ENCODE measurements at regions not wholly inside any gene's neighbourhood (a gene's known extent, or its start where the extent isn't known, plus 50 kb on each side); places are given as distances from the start of the nearest gene placed in this dataset.

GRCh38 chr10:16049050-16049449 lies 188.7 kb upstream of the MINDY3 start:
- TF ChIP-seq POLR2A (IDR thresholded peaks at IDR 0.05; ENCODE audit: low read depth, low read length) (no peak), CTCF (conservative IDR thresholded peaks at IDR 0.05; ENCODE audit: low read depth, low read length) (no peak), RAD21 (IDR thresholded peaks at IDR 0.05; ENCODE audit: low read length) (no peak), BHLHE40 (IDR thresholded peaks at IDR 0.05; ENCODE audit: low read depth, low read length) (no peak), RCOR1 (IDR thresholded peaks at IDR 0.05; ENCODE audit: insufficient replicate concordance, low read length) (no peak), RFX5 (IDR thresholded peaks at IDR 0.05; ENCODE audit: low read depth, low read length) (no peak), SMC3 (IDR thresholded peaks at IDR 0.05; ENCODE audit: low read depth, low read length) (no peak), CEBPB (IDR thresholded peaks at IDR 0.05; ENCODE audit: low read depth, low read length) (no peak), MXI1 (IDR thresholded peaks at IDR 0.05; ENCODE audit: borderline replicate concordance, low read depth, low read length) (no peak), MAFK (IDR thresholded peaks at IDR 0.05; ENCODE audit: low read depth, low read length) (no peak), FOS (IDR thresholded peaks at IDR 0.05; ENCODE audit: low read depth, low read length) (no peak), MAZ (IDR thresholded peaks at IDR 0.05; ENCODE audit: borderline replicate concordance, low read depth, low read length) (no peak), CHD1 (IDR thresholded peaks at IDR 0.05; ENCODE audit: low read depth, low read length) (no peak)
- TF ChIP-seq, protein P1, sequence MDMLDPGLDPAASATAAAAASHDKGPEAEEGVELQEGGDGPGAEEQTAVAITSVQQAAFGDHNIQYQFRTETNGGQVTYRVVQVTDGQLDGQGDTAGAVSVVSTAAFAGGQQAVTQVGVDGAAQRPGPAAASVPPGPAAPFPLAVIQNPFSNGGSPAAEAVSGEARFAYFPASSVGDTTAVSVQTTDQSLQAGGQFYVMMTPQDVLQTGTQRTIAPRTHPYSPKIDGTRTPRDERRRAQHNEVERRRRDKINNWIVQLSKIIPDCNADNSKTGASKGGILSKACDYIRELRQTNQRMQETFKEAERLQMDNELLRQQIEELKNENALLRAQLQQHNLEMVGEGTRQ (IDR thresholded peaks at IDR 0.05; ENCODE audit: low read depth, low read length) = no peak

All from IMR-90 (cell line).